Spleen (tissue), 11 donors: ENCODE measurements at regions not wholly inside any gene's neighbourhood (a gene's known extent, or its start where the extent isn't known, plus 50 kb on each side); places are given as distances from the start of the nearest gene placed in this dataset.
A peak's percentile ranks its signal among the peaks of the same experiment; 100 is the strongest.
"Not testable (repeated sequence)": the region's sequence is repeated elsewhere in the genome, so short reads cannot be mapped to it uniquely, and the experiment has no call there.

Experiments
- DNase-seq: peaks from one replicate; pipeline ENCODE4 v3.0.0-alpha.2; 2020
- H3K27ac ChIP-seq, 8 donors: fragments of 200-600 bp; sonication (generic) in 7 of 8; 1 replicate in 4 of 8; 2 replicates in 4 of 8; pipeline versions ENCODE4 v1.5.0 to v1.8.0; 2016 to 2021; ENCODE audit warnings: inconsistent platforms in 4 of 8, mild to moderate bottlenecking in 4 of 8, moderate library complexity in 1 of 8
- H3K27me3 ChIP-seq, 7 donors: fragments of 200-600 bp; sonication (generic) in 6 of 7; replicated peaks in 1 of 7; 1 replicate in 4 of 7; 2 replicates in 3 of 7; pipeline versions ENCODE4 v1.5.0 to v1.8.0; 2016 to 2021; ENCODE audit warnings: inconsistent platforms in 3 of 7, mild to moderate bottlenecking in 1 of 7
- H3K36me3 ChIP-seq, 6 donors: fragments of 200-600 bp; sonication (generic) in 5 of 6; 1 replicate in 4 of 6; 2 replicates in 2 of 6; pipeline versions ENCODE4 v1.5.0 to v1.8.0; 2016 to 2021; ENCODE audit warnings: inconsistent platforms in 2 of 6
- H3K4me1 ChIP-seq, 6 donors: fragments of 200-600 bp; sonication (generic) in 5 of 6; 1 replicate in 3 of 6; 2 replicates in 3 of 6; pipeline versions ENCODE4 v1.5.0 to v1.8.0; 2016 to 2021; ENCODE audit warnings: inconsistent platforms in 3 of 6
- H3K4me3 ChIP-seq, 8 donors: fragments of 200-600 bp; sonication (generic) in 7 of 8; 1 replicate in 4 of 8; 2 replicates in 4 of 8; pipeline versions ENCODE4 v1.5.0 to v1.8.0; 2016 to 2021; ENCODE audit warnings: inconsistent platforms in 4 of 8, mild to moderate bottlenecking in 4 of 8, moderate library complexity in 2 of 8
- H3K9me3 ChIP-seq, 8 donors: fragments of 200-600 bp; sonication (generic) in 7 of 8; 1 replicate in 4 of 8; 2 replicates in 4 of 8; pipeline versions ENCODE4 v1.5.0 to v1.8.0; 2016 to 2021; ENCODE audit warnings: inconsistent platforms in 4 of 8
- CTCF ChIP-seq, 11 experiments: fragments of 200-600 bp in 7 of 11; fragments of 450-650 bp in 4 of 11; sonication (generic) in 4 of 11; IDR thresholded peaks in 8 of 11; conservative IDR thresholded peaks in 3 of 11; 1 replicate in 7 of 11; 2 replicates in 4 of 11; pipeline versions ENCODE4 v1.4.0 to v1.8.0; 2016 to 2021; ENCODE audit warnings: antibody characterized with exemption in 11 of 11, inconsistent platforms in 4 of 11, mild to moderate bottlenecking in 1 of 11
- POLR2A ChIP-seq, 3 donors: fragments of 450-650 bp; IDR thresholded peaks; one replicate each; pipeline ENCODE4 v1.5.1; 2017; ENCODE audit warnings: antibody characterized with exemption in 3 of 3, mild to moderate bottlenecking in 1 of 3
- POLR2AphosphoS5 ChIP-seq, 3 donors: sonication (generic); formaldehyde crosslinking; IDR thresholded peaks; one replicate each; pipeline ENCODE4 v1.5.1; 2017; ENCODE audit warnings: antibody characterized with exemption in 3 of 3
- WGBS, 5 donors: extraction: QIAGEN DNeasy Blood & Tissue Kit in 3 of 5; methylation state at CpG; one replicate each; pipeline versions ENCODE4 v1.1.5 to v1.1.7; 2013 to 2018; 5-methylcytosine and 5-hydroxymethylcytosine counted together
- intact Hi-C: fragments of 100-400 bp; cut with DNase I; formaldehyde crosslinking; loops from one replicate; pipeline ENCODE4 v1.15.0; 2023; ENCODE audit warnings: low total_unique reads
- donor health status: healthy with polysubstance abuse.
- donor health status: DM: no; HTN: no; CAD: no; lungs with moderate emphysema.
- donor health status: DM: no; HTN: no; CAD: no.
- donor health status: Bipolar disorder and iron deficiency.
- donor health status: healthy.
- donor health status: DM: no; HTN: no; CAD: no.
- donor health status: DM: yes; HTN: yes; CAD: no.

- peak; percentile 78 for DNase-seq
- no peaks in the 10 kb centered on the region for H3K27me3 ChIP-seq
- peaks cover 0 to 15% (median 7%) of the 10 kb centered on the region in 8 donors for H3K9me3 ChIP-seq
- TF ChIP-seq POLR2A (IDR thresholded peaks at IDR 0.05) (no peak), POLR2AphosphoS5 (IDR thresholded peaks at IDR 0.05) (peak in 2 of 3 donors; percentile 35 to 64)
- no peak overlapping the region for H3K27ac ChIP-seq
- H3K4me3 ChIP-seq = no peak overlapping the region
- WGBS, 5 donors = 34 to 44% (median 38%) methylated on average over 10 of the region's 10 CpGs
- H3K36me3 ChIP-seq = no peaks in the 10 kb centered on the region
- intact Hi-C loops = no loop called here
- H3K4me1 ChIP-seq = peaks cover 0 to 37% (median 11%) of the 10 kb centered on the region in 6 donors
Measured at GRCh38 chr5:158194561-158194976, 335.6 kb upstream of the CLINT1 start.

GRCh38 chr5:158193395-158193794 is 334.4 kb upstream of the CLINT1 start:
- H3K27me3 ChIP-seq, DNase-seq, intact Hi-C loops, H3K4me3 ChIP-seq, H3K36me3 ChIP-seq, H3K27ac ChIP-seq: not testable (repeated sequence)
- Histone ChIP-seq H3K9me3 (peaks cover 0 to 15% (median 7%) of the 10 kb centered on the region in 8 donors), H3K4me1 (peaks cover 0 to 29% (median 8%) of the 10 kb centered on the region in 6 donors)
- 94 to 98% (median 96%) methylated on average over 2 of the region's 2 CpGs for WGBS, 5 donors

- 87 to 96% (median 92%) methylated on average over 4 of the region's 4 CpGs for WGBS, 5 donors
- Histone ChIP-seq H3K4me1 (peaks cover 0 to 4% (median 0%) of the 10 kb centered on the region in 6 donors), H3K9me3 (no peaks in the 10 kb centered on the region), H3K27ac (no peak overlapping the region), H3K27me3 (no peaks in the 10 kb centered on the region), H3K36me3 (no peaks in the 10 kb centered on the region), H3K4me3 (no peak overlapping the region)
- intact Hi-C loops = no loop called here
- DNase-seq = no peak
- TF ChIP-seq POLR2A (IDR thresholded peaks at IDR 0.05) (no peak), CTCF (IDR thresholded peaks at IDR 0.05 in 8 of 11, conservative IDR thresholded peaks at IDR 0.05 in 3 of 11) (no peak), POLR2AphosphoS5 (IDR thresholded peaks at IDR 0.05) (no peak)
Measured at GRCh38 chr5:158180407-158180806, 321.5 kb upstream of the CLINT1 start.

GRCh38 chr5:158179271-158179670 is 320.3 kb upstream of the CLINT1 start:
- Histone ChIP-seq H3K4me3 (no peak overlapping the region), H3K9me3 (no peaks in the 10 kb centered on the region), H3K27me3 (no peaks in the 10 kb centered on the region), H3K27ac (no peak overlapping the region), H3K36me3 (no peaks in the 10 kb centered on the region), H3K4me1 (peaks cover 0 to 12% (median 0%) of the 10 kb centered on the region in 6 donors)
- TF ChIP-seq POLR2AphosphoS5 (IDR thresholded peaks at IDR 0.05) = no peak
- TF ChIP-seq POLR2A (IDR thresholded peaks at IDR 0.05) = no peak
- TF ChIP-seq CTCF (IDR thresholded peaks at IDR 0.05 in 8 of 11, conservative IDR thresholded peaks at IDR 0.05 in 3 of 11) = no peak
- intact Hi-C loops = loop anchor here (5.0 to 10.0 kb wide), 2 partner anchors 516 to 928 kb away; no protein-coding TSS in a partner anchor
- WGBS, 5 donors = 79 to 98% (median 92%) methylated on average over 7 of the region's 7 CpGs
- no peak for DNase-seq

- Histone ChIP-seq H3K27ac (no peak overlapping the region), H3K36me3 (no peaks in the 10 kb centered on the region), H3K4me1 (peaks cover 0 to 12% (median 0%) of the 10 kb centered on the region in 6 donors), H3K4me3 (no peak overlapping the region), H3K9me3 (no peaks in the 10 kb centered on the region), H3K27me3 (no peaks in the 10 kb centered on the region)
- WGBS, 5 donors = 85 to 93% (median 91%) methylated on average over 6 of the region's 6 CpGs
- TF ChIP-seq CTCF (IDR thresholded peaks at IDR 0.05 in 8 of 11, conservative IDR thresholded peaks at IDR 0.05 in 3 of 11) (no peak), POLR2AphosphoS5 (IDR thresholded peaks at IDR 0.05) (no peak), POLR2A (IDR thresholded peaks at IDR 0.05) (no peak)
- no peak for DNase-seq
- intact Hi-C loops = loop anchor here (5.0 to 10.0 kb wide), 2 partner anchors 516 to 929 kb away; no protein-coding TSS in a partner anchor
Measured at GRCh38 chr5:158178535-158178934, 319.6 kb upstream of the CLINT1 start.
